K562 (cell line): ENCODE measurements at regions not wholly inside any gene's neighbourhood (a gene's known extent, or its start where the extent isn't known, plus 50 kb on each side); places are given as distances from the start of the nearest gene placed in this dataset.

Experiments
- AFF1 ChIP-seq, 2 experiments: fragments of 450-650 bp; IDR thresholded peaks; 2 replicates each; pipeline ENCODE4 v1.6.1; 2018; ENCODE audit warnings: mild to moderate bottlenecking in 2 of 2, low read depth in 1 of 2; ENCODE audit not compliant: partially characterized antibody in 2 of 2
- CTBP1 ChIP-seq: fragments of 450-650 bp; IDR thresholded peaks from 2 replicates; pipeline ENCODE4 v1.6.1; 2016; ENCODE audit warnings: borderline replicate concordance
- E2F8 ChIP-seq: fragments of 450-650 bp; IDR thresholded peaks from 2 replicates; pipeline ENCODE4 v1.7.1; 2018; ENCODE audit warnings: mild to moderate bottlenecking, low read depth; ENCODE audit not compliant: partially characterized antibody
- FIP1L1 ChIP-seq: fragments of 200-400 bp; formaldehyde crosslinking; IDR thresholded peaks from 2 replicates; pipeline ENCODE4 v1.6.1; 2018; ENCODE audit warnings: mild to moderate bottlenecking, low read depth, low read length; ENCODE audit not compliant: poor library complexity, severe bottlenecking
- GATAD2A ChIP-seq: fragments of 450-650 bp; IDR thresholded peaks from 2 replicates; pipeline ENCODE4 v1.6.1; 2017
- HES1 ChIP-seq: fragments of 450-650 bp; IDR thresholded peaks from 2 replicates; pipeline ENCODE4 v1.6.1; 2016; ENCODE audit warnings: low read depth, mild to moderate bottlenecking, moderate library complexity
- JUN ChIP-seq, 2 experiments: sonication (generic) in 1 of 2; formaldehyde crosslinking in 1 of 2; IDR thresholded peaks; 2 replicates each; pipeline versions ENCODE4 v1.6.1 to v1.8.0; 2012 to 2022; ENCODE audit warnings: borderline replicate concordance in 2 of 2, mild to moderate bottlenecking in 2 of 2, improper control_type of control experiment in 1 of 2, low read depth in 1 of 2, low read length in 1 of 2, missing genetic modification reagents in 1 of 2
- KLF13 ChIP-seq: fragments of 450-650 bp; IDR thresholded peaks from 2 replicates; pipeline ENCODE4 v1.6.1; 2016; ENCODE audit warnings: missing genetic modification characterization, low read depth, mild to moderate bottlenecking, missing compliant biosample characterization, moderate library complexity, borderline replicate concordance
- NFIC ChIP-seq: fragments of 450-650 bp; IDR thresholded peaks from 2 replicates; pipeline ENCODE4 v1.6.1; 2017; ENCODE audit warnings: mild to moderate bottlenecking, inconsistent platforms
- RAD21 ChIP-seq, 2 experiments: fragments of 250-450 bp in 1 of 2; fragments of 450-650 bp in 1 of 2; sonication (Bioruptor Pico) in 1 of 2; formaldehyde crosslinking in 1 of 2; IDR thresholded peaks in 1 of 2; conservative IDR thresholded peaks in 1 of 2; 2 replicates each; pipeline versions ENCODE4 v1.4.0 to v1.8.0; 2020 to 2022; ENCODE audit warnings: mild to moderate bottlenecking in 2 of 2, moderate library complexity in 1 of 2
- SMARCA5 ChIP-seq: fragments of 450-650 bp; IDR thresholded peaks from 2 replicates; pipeline ENCODE4 v1.6.1; 2016
- SNIP1 ChIP-seq: fragments of 450-650 bp; IDR thresholded peaks from 2 replicates; pipeline ENCODE4 v1.7.1; 2017; ENCODE audit warnings: low read depth, mild to moderate bottlenecking
- SREBF2 ChIP-seq: sonication (generic); formaldehyde crosslinking; IDR thresholded peaks from 2 replicates; pipeline ENCODE4 v1.4.0; 2020; ENCODE audit warnings: mild to moderate bottlenecking, missing genetic modification reagents
- TCF3 ChIP-seq: sonication (generic); formaldehyde crosslinking; IDR thresholded peaks from 2 replicates; pipeline ENCODE4 v1.4.0; 2020; ENCODE audit warnings: mild to moderate bottlenecking, missing genetic modification reagents
- U2AF2 ChIP-seq: fragments of 200-400 bp; formaldehyde crosslinking; optimal IDR thresholded peaks from 2 replicates; pipeline ENCODE3; 2017; ENCODE audit warnings: low read depth, mild to moderate bottlenecking, low read length
- ZNF146 ChIP-seq: IDR thresholded peaks from one replicate; pipeline ENCODE4 v1.6.1; 2018; ENCODE audit warnings: missing compliant biosample characterization; ENCODE audit not compliant: unreplicated experiment
- ZNF316 ChIP-seq: fragments of 450-650 bp; IDR thresholded peaks from 2 replicates; pipeline ENCODE4 v1.6.1; 2016
- ZNF639 ChIP-seq, 2 experiments: fragments of 200-800 bp in 1 of 2; sonication (Bioruptor generic) in 1 of 2; sonication (generic) in 1 of 2; formaldehyde crosslinking in 1 of 2; IDR thresholded peaks in 1 of 2; conservative IDR thresholded peaks in 1 of 2; 2 replicates each; pipeline versions ENCODE4 v1.5.0 to v1.6.1; 2016 to 2020; ENCODE audit warnings: missing compliant biosample characterization in 1 of 2, missing genetic modification characterization in 1 of 2, missing genetic modification reagents in 1 of 2

GRCh38 chr2:205903549-205904129, 182.3 kb downstream of the INO80D start (continued):
- TF ChIP-seq AFF1 (IDR thresholded peaks at IDR 0.05; ENCODE audit: low read depth in 1 of 2, partially characterized antibody in 2 of 2) (no peak), E2F8 (no peak), KLF13 (tag) (no peak), TCF3 (CRISPR knock-in tag) (no peak), CTBP1 (peak; percentile 25; the same call in 1 of the 2 replicates), SMARCA5 (no peak), RAD21 (CRISPR knock-in tag; conservative IDR thresholded peaks at IDR 0.05 in 1 of 2, IDR thresholded peaks at IDR 0.05 in 1 of 2) (peak in 1 of 2 experiments; percentile 51; a peak in 3 of 4 replicates), FIP1L1 (no peak), ZNF639 (CRISPR knock-in tag; conservative IDR thresholded peaks at IDR 0.05 in 1 of 2, IDR thresholded peaks at IDR 0.05 in 1 of 2) (no peak), SNIP1 (no peak), ZNF146 (no peak), NFIC (no peak), ZNF316 (no peak), U2AF2 (no peak), GATAD2A (no peak), SREBF2 (CRISPR knock-in tag) (no peak), JUN (IDR thresholded peaks at IDR 0.05; ENCODE audit: borderline replicate concordance, low read depth, low read length) (no peak), JUN (CRISPR knock-in tag; IDR thresholded peaks at IDR 0.05; ENCODE audit: borderline replicate concordance) (no peak), HES1 (no peak)
